ENCODE measurements at regions not wholly inside any gene's neighbourhood (a gene's known extent, or its start where the extent isn't known, plus 50 kb on each side); places are given as distances from the start of the nearest gene placed in this dataset.
"Not testable (repeated sequence)": the region's sequence is repeated elsewhere in the genome, so short reads cannot be mapped to it uniquely, and the experiment has no call there.

DNA sequence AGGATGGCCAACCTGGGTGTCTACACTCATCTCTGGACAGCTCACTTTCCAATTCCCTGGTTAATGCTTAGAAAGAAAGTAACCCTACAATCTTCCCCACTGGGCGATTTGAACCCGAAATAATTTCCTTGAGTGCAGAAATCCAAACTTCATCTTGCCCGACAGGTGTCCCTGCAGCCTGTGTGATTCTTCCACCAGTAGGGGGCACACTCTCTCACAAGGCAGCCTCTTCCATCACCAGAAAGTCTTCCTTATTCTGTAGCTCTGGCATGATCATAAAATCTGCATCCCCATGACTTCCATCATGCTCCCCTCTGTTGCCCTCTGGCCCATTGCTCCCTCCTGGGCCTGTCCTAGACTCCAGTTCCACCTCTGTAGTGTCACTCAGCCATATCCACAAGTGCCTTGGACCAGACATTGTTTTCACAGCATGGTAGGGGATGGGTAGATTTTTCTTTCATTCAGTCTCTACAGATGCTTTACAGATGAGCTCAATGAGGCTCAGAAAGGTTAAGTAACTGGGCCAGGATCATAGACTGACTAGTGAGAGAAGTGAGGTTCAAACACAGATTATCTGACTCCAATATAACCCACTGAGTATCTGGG is 170.4 kb upstream of the SPTLC3 start:
- DNase-seq, result no peak

DNA sequence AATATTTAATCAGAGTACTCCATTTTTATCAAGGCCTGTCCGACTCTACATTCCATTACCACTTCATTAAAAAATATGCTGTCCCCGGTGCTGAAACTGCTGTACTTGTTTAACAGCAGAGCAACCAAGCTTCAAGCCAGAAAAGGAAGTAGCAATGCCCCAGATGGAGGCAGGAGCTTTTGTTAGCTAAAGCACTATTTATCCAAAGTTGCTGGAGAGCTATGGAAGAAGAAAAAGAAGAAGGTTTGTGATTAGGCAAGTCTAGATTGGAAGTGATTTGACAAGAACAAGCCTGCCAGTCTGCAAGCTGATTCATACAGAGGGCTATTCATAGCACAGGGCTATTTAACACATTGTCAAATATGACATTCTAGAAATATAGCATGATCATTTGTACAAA is 160.9 kb upstream of the SPTLC3 start:
- DNase-seq, result peak; percentile 7

DNA sequence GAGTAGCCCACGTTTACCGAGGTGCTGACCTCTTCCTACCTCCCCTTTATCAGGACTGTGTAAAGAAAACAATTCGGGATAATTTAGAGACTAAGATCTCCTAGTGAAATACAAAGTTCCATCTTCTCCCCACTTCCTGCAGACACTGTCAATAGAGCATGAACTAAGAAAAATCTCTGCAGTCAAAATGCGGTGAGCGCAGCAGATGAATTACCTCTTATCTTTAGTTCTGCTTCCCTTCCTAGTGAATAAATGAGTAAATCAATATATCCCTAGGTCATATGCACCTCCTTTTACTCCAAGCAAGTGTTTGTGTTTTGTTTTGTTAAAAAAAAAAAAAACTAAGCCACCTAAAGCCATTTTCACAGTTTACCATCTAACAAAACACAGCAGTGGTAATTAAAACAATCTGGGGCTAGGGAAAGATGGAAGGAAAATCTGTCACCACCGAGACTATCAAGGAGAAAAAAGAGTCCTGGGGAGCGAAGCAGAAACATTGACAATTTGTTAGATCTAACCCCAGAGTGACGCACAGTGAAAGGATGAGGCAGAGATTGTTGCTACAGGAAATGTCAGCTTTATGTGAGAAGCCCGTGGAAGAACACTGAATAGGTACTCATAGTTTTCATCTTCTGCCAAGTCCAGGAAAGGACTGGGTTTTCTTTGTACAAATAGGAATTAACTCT is 159.4 kb upstream of the SPTLC3 start:
- DNase-seq, result no peak

DNA sequence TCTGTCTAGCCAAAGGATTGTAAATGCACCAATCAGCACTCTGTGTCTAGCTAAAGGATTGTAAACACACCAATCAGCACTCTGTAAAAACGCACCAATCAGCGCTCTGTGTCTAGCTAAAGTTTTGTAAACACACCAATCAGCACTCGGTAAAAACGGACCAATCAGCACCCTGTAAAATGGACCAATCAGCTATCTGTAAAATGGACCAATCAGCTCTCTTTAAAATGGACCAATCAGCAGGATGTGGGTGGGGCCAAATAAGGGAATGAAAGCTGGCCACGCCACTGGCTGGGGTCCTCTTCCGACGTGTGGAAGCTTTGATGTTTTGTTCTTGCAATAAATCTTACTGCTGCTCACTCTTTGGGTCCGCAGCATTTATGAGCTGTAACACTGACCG is 151.1 kb upstream of the SPTLC3 start:
- DNase-seq, result not testable (repeated sequence)

DNA sequence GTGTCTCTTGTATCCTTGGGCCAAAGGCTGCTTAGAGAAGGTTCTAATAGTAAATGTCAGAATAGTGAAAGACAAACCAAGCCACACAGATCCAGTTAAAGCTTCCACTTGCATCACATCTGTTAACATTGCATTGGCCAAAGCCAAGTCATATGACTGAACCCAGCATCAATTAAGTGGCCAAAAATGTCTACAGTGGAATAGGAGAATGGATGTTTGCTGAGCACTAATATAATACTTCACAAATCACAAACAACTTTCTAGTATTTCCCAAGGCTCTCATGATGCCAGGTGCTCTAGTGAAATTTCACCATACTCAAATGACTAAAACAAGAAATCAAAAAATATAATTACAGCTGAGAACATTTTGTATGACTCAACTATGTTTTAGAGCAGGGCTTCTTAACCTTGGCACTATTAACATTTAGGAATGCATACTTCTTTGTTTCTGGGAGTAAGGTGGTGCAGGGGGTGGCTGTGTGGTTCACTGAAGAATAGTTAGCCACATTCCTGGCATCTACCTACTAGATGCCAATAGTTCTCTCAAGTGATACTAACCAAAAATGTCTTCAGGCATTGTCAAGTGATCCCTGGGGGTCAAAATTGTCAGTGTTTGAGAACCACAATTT is 148.0 kb upstream of the SPTLC3 start:
- no peak for DNase-seq

DNA sequence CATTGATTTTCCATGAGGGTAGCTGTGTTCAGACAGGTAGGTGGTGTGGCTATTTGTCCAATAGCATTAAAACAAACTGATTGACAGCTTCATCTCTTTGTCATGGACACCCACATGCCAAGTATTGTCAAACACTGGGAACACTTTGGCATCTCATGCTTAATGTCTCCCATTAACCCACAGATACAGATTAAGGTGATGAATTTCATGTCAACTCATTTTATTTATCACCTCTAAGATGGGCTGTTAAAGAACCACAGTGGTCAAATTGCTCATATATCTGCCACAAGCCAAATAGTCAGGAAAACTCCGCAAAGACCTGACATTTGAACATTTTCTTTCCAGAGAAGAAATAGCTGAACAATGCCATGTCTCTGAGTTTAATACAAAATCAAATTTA is 139.1 kb upstream of the SPTLC3 start:
- no peak for DNase-seq

DNA sequence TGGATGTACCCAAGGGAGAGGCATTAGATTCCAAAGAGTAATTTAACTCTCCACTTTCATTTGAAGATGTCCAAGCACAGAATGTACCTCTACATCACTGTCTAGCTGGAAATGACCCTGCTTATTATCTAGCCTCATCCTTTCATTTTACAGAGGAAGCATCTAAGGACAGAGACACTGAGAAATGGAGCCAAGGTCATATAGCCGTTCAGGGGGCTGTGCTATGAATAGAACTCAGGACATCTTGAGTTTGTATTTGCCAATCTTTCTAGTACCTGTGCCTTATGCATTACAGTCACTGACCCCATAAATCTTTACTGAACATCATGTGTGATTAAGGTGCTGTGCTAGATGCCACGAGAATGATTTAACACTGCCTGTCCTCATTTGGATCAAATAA is 138.2 kb upstream of the SPTLC3 start:
- DNase-seq, result no peak

DNA sequence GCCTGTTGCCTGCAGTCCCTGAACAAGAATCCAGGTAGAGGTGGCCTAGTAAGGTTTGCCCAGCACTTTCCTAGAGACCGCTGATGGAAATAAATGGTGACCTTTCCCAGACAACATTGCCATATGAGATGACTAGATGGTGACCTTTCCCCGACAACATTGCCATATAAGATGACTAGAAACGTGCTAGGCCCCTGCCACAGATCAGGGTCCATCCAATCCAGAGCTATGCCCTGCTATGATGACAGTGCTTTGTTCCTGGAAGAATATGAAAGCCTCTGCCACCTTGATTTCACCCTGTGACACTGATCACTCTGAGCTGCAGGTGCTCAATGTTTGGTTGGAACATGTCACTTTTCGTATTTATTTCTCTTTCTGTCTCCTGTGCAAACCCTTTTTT is 133.8 kb upstream of the SPTLC3 start:
- no peak for DNase-seq

DNA sequence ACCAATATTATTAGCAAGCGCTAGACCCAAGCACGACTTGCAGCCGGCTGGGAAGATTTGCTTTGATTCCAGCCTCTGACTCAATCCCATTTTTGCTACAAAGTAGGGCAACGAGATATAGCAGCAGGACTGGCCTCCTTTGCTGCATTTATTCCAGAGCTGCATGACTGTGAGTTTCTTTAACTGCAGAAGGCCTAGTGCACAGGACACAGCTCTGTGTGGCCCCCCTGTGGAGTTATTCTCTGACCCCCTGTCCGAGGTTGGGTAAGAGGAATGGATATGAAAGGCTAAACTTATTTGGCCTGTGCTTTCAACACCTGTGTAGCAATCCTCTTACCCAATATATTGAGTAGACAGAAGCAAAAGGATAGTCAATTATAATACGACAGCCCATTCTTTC is 133.3 kb upstream of the SPTLC3 start:
- DNase-seq, result no peak

DNA sequence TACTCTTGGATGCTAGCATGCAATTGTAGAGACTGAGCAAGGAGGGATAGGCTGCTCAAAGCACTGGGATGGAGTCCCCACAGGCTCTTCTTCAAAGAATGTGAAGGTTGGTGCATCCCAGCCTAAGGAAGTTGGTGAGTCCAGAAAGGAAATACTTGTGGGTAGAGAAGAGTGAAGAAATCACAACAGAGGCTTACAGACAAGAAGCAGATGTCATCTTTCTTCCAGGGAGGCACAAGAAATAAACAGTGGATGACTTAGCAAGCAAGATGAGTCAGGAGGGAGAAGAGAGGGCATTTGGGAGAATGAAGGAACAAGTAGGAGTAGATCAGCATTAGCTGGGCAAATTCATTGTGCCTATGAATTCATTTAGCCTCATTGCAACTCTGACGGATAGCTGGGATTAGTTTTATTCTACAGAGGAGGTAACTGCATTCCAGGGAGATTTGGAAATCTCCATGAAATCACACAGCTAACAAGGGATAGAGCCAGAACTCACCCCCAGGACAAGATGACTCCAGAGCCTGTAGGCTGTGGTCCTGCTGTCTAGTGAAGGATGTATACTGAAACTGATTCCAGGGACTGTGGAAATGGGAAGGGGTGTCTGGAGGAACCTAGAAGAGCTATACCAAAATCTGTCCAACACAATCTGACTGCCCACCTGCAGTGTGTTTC is 125.8 kb upstream of the SPTLC3 start:
- DNase-seq, result peak; percentile 84

DNA sequence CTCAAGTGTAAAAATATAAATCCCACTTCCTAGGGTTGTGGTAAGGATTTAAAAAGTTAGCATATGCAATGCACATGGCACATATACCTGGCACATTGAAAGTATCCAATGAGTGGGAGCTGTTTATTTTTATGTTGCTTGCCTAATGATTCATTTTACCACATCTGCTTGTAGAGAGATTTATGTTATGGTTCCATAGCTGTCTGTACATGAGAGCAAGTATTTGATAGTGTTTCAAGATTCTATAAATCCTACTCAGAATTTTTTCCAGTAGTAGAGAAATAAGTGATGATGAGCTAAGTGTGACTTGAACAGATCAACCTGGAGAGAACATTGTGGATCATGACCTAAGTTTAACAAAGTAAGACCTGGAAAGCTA is 125.3 kb upstream of the SPTLC3 start:
- DNase-seq, result peak; percentile 29

DNA sequence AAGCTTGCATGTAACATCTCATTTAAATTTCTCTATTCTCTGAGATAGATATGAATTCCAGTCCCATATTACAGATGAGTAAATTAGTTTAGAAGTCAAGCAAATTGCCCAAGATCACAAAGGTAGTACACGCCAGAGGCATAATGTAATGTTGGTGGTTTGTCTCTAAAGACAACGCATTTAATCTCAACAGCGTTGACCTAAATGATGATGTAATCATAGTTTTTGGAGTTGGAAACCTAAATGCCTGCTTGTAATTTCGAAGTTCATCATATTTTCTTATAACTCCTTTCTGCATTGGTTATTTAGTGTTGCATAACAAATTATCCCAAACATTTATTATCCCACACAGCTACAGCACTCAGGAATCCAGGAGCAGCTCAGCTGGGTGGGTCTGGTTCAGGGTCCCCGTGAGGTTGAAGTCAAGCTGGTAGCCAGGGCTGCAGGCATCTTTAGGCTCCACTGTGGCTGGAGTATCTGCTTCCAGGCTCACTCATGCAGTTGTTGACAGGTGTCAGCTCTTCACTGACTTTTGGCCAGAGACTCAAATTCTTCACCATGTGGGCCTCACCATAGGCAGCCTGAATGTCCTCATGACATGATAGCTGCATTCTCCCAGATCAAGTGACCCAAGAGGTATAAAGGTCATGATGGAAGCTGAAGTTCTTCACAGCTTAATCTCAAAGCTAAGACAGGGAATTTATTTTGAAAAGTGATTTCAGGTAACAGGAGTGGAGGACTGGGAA is 122.0 kb upstream of the SPTLC3 start:
- no peak for DNase-seq

DNA sequence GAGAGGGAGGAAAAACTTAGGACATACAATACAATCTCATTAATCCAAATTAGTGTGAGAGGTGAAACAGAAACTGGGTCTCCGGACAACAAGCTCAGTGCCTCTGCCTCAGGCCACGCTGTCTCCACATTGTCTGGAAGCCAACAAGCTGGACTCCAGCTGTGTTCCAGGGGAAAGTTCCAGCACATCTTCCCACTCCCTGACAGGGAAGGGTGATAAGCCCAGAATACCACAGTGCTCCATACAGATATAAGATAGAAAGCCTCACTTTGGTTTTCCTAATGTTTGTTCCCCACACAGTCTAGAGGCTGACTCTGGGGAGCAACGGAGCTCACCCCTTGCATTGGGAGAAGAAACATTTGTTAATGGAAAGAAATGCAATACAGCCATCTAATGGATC is 117.1 kb upstream of the SPTLC3 start:
- DNase-seq, result no peak

DNA sequence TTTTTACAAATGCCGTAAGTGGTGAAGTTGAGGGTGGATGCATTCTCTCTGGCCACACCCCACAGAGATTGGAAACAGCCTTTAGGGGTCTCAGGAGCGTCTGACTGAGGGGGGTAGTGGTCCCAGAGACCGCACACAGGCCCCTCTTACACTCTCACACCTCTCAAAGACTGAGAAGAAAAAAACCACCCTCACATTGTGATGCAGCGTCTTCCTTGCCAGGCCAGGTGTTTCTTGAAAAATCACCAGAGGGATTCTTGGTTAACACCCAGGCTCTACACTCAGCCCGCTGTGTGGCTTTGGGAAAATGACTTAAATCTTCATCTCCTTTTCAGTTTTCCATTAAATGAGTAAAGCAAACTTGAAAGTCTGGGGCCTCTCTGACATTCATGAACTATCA is 115.8 kb upstream of the SPTLC3 start:
- DNase-seq, result no peak

DNA sequence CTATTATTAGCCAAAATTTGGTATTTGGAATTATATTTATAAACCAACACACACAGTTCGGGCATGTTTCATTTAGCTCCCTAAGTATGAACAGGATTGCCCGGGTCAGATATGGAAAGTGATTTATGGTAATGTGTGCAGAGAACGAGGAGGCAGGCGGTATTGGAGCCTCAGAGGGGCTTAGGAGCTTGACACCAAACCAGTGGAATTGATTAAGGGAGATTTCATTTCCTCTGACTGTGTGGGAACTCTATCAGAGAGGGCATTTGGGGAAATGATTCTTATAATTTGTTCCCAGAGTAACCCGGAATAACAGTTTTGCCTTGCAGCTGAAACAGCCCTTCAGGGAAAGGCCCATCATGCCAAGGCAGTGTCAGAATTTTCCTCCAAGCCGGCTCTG is 115.1 kb upstream of the SPTLC3 start:
- no peak for DNase-seq

DNA sequence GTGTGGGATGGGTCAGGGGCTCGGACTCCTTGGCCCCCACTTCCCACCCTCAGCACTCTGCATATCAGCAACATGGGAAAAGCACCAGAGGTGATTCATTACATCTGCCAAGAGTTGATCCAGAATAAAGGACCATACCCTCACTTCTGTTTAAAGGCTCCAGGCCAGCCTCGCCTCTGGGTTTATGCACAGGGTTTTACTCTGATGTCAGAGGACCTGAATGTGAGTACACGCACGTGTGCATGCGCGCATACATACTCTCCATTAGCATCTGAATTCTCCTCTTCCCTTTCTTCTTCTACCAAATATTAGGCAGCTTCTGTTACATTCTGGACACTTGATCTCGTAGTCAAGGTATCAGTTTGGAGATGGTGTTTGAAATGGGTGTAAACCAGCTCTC is 114.7 kb upstream of the SPTLC3 start:
- no peak for DNase-seq

DNA sequence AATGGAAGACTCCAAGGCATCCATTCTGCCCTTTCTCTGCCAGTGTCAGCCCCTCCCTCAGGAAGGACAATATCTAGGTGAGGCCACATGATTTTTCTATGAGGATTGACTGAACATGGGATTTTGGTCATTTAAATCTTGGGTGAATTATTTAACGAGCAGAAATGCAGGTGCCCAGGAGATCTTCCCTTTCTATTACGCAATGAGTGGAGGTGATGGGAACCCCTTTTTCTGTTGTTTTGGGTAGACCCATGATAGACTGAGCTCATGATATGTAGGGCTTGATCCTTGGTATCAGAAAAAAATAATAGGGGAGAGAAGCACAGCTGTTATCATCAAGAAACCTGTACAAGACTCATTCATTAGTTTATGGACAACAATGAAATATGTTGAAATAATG is 112.6 kb upstream of the SPTLC3 start:
- DNase-seq, result no peak

DNA sequence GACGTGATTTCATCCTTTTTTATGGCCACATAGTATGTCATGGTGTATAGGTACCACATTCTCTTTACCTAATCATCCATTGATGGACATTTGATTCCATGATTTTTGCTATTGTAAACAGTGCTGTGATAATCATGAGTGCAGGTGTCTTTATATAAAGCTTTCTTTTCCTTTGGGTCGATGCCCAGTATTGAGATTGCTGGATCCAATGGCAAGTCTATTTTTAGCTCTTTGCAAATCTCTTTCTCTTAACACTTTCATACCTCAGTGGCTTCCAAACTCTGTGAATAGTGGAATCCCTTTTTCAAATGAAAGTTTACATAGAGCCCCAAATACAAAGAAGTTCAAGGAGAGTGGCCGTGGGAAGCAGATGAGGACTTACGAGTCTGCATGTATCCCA is 105.8 kb upstream of the SPTLC3 start:
- DNase-seq, result no peak

DNA sequence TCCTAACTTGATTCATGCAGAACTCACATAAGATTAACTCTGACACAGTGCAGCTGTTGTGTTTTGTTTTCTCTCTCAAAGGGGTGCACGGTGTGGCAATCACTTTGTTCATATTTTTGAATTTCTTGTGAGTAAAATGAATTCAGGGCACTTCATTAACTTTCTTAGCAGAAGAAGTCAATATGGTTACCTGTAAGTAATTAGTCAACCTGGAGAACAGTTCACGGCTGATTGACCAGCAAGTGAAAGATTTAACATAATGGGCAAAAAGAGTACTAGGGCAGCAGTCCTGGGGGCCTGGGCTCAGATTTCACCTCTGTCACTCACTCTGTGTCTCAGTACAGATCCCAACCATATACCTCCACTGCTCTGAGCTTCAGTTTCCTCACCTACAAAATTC is 102.4 kb upstream of the SPTLC3 start:
- no peak for DNase-seq

DNA sequence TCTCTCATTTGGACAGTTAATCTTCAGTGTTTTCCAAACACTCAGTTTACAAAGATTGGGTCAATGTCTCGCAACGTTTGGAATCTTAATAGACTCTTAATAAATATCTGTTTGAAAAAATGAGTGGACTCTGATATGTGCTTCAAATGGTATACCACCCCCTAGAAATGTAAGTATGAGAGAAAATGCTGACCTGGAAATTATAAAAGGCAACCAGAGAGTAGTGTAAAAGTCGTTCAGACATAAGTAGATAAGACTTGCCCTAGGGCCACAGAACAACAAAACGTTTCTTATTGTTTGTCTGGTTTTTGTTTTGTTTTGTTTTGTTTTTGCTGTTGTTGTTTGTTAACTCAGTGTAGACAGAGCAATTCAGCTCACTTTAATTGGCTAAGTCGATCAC is 97.4 kb upstream of the SPTLC3 start:
- no peak for DNase-seq

DNA sequence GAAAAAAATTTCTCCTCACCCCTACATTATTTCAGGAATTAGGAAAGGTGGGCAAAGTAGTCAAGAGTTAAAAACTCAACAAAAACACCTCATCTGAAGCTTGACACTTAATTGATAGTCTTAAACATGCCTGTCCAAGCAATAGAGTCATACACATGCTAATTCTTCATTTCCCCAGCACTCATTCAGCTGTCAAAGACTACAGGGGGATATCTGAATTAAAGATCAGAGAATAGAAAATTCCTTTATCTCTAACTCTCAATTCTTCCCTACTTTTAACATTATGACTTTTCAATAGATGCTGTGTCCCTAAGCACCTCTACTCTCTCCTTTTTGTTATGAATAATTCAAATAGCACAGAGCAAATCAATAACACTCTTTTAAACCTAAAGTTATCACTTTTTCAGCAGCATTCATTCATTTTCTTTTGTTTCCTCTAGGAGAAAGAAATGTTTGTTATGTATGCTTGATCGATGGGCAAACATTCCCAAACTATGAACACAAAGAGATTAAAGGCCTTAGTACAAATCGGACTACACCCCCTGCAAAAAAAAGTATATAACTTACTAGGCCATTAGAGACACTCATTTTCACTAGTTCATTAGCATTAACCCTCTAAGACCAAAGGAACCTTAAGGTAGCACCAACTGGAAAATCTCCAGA is 94.9 kb upstream of the SPTLC3 start:
- DNase-seq, result no peak

DNA sequence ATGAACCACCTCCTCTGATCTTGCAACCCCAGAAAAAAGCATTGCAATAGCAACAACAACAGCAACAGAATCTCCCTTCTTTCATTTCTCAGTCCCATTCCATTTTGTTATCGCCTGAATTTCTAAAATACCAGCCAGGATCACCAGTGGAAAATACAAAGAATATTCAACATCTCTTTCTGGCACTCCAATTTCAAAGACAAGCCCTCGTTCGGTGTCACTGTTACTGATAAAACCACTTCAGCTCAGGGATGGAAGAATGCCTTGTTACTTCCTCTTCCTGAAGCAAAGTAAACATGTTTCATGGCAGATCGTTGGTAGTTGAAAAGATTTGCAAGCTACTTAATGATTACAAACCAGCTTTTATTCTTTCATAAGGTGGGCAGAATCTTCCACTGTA is 94.0 kb upstream of the SPTLC3 start:
- DNase-seq, result no peak

DNA sequence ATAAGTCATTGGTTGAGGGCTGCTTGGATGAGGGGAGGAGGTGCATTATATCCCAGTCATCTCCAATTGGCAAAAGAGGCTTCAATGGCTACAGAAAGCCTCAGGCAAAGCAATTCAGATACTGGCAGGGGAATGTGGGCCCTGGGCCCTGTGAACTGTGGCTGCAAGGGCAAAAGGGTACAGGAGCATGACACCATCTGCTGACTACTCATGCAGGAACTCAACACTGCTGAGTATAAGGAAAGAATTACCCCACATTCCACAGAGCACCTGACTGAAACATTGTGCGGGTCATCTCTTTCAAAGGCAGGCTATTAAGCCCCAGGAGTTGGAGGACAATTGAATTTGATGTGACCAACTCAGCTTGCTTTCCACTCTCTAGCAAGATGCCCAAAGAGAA is 92.1 kb upstream of the SPTLC3 start:
- no peak for DNase-seq

Data from fibroblast of skin of right quadriceps (primary cell).